Left ventricle myocardium inferior (tissue), 1 donor: ENCODE measurements at regions not wholly inside any gene's neighbourhood (a gene's known extent, or its start where the extent isn't known, plus 50 kb on each side); places are given as distances from the start of the nearest gene placed in this dataset.

Experiments used
- DNase-seq: peaks from one replicate; pipeline ENCODE4 v3.0.0-alpha.2; 2020
- H3K27ac ChIP-seq: fragments of 200-600 bp; replicated peaks from 2 replicates; pipeline ENCODE4 v1.8.0; 2021
- H3K27me3 ChIP-seq: fragments of 200-600 bp; 2 replicates; pipeline ENCODE4 v1.8.0; 2021; ENCODE audit warnings: low read depth
- H3K36me3 ChIP-seq: fragments of 200-600 bp; 2 replicates; pipeline ENCODE4 v1.8.0; 2021
- H3K4me1 ChIP-seq: fragments of 200-600 bp; 2 replicates; pipeline ENCODE4 v1.8.0; 2021
- H3K4me3 ChIP-seq: fragments of 200-600 bp; 2 replicates; pipeline ENCODE4 v1.8.0; 2021; ENCODE audit warnings: mild to moderate bottlenecking, moderate library complexity
- H3K9me3 ChIP-seq: fragments of 200-600 bp; replicated peaks from 2 replicates; pipeline ENCODE4 v1.8.0; 2021
- CTCF ChIP-seq: fragments of 200-600 bp; IDR thresholded peaks from 2 replicates; pipeline ENCODE4 v1.8.0; 2021; ENCODE audit warnings: antibody characterized with exemption, mild to moderate bottlenecking, borderline replicate concordance
- intact Hi-C: fragments of 100-400 bp; cut with micrococcal nuclease; formaldehyde crosslinking; loops from one replicate; pipeline ENCODE4 v1.11.0; 2022
- donor health status: DM: no; HTN: yes; CAD: no; lungs with severe emphysema.

- H3K27me3 ChIP-seq: no peaks in the 10 kb centered on the region
- no peaks in the 10 kb centered on the region for H3K36me3 ChIP-seq
- H3K4me1 ChIP-seq: no peaks in the 10 kb centered on the region
- no peak overlapping the region for H3K4me3 ChIP-seq
- no peak overlapping the region for H3K27ac ChIP-seq
- intact Hi-C loops: no loop called here
- no peak for DNase-seq
- TF ChIP-seq CTCF: no peak
- peaks cover 33% of the 10 kb centered on the region for H3K9me3 ChIP-seq
These were observed 746.7 kb downstream of the STPG2 start for GRCh38 chr4:97396605-97397004.

GRCh38 chr4:97404876-97405523 is 738.3 kb downstream of the STPG2 start:
- Histone ChIP-seq H3K9me3 (peaks cover 3% of the 10 kb centered on the region), H3K27me3 (no peaks in the 10 kb centered on the region), H3K27ac (no peak overlapping the region), H3K4me3 (no peak overlapping the region), H3K4me1 (no peaks in the 10 kb centered on the region), H3K36me3 (no peaks in the 10 kb centered on the region)
- intact Hi-C loops: no loop called here
- no peak for DNase-seq
- no peak for TF ChIP-seq CTCF

DNA sequence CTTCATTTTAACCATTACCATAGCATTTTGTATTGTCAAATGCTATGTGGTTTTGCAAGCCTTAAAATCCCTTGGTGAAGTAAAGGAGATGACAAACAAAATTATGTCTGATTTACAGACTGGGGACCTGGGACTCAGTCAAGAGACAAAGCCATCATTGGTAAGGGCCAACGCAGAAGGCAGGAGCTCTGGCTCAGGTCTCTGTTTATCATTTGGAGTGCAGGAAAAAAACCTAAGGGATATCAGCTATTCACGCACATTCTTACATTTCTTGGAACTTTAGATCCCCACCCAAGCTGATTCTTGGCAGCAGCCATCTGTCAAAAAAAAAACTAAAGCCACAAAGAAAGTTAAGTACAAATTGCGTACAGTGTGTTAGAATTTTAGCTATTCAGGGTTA is 731.9 kb downstream of the STPG2 start:
- Histone ChIP-seq H3K4me1 (no peaks in the 10 kb centered on the region), H3K27me3 (no peaks in the 10 kb centered on the region), H3K9me3 (peaks cover 18% of the 10 kb centered on the region), H3K36me3 (no peaks in the 10 kb centered on the region), H3K27ac (no peak overlapping the region), H3K4me3 (no peak overlapping the region)
- DNase-seq: no peak
- intact Hi-C loops: no loop called here
- TF ChIP-seq CTCF: no peak

GRCh38 chr4:97412331-97412730 is 730.9 kb downstream of the STPG2 start:
- Histone ChIP-seq H3K27me3 (no peaks in the 10 kb centered on the region), H3K4me3 (no peak overlapping the region), H3K4me1 (no peaks in the 10 kb centered on the region), H3K27ac (no peak overlapping the region), H3K36me3 (no peaks in the 10 kb centered on the region), H3K9me3 (peaks cover 27% of the 10 kb centered on the region)
- DNase-seq: no peak
- no peak for TF ChIP-seq CTCF
- intact Hi-C loops: no loop called here

GRCh38 chr4:97414161-97414560 is 729.1 kb downstream of the STPG2 start:
- H3K9me3 ChIP-seq: peaks cover 45% of the 10 kb centered on the region
- H3K4me1 ChIP-seq: no peaks in the 10 kb centered on the region

More at GRCh38 chr4:97414161-97414560, 729.1 kb downstream of the STPG2 start:
- no peaks in the 10 kb centered on the region for H3K27me3 ChIP-seq
- H3K4me3 ChIP-seq: no peak overlapping the region
- H3K27ac ChIP-seq: no peak overlapping the region
- DNase-seq: no peak
- H3K36me3 ChIP-seq: no peaks in the 10 kb centered on the region
- intact Hi-C loops: no loop called here
- TF ChIP-seq CTCF: no peak
